Upper lobe of left lung (tissue), 4 donors: ENCODE measurements at regions not wholly inside any gene's neighbourhood (a gene's known extent, or its start where the extent isn't known, plus 50 kb on each side); places are given as distances from the start of the nearest gene placed in this dataset.

Experiments
- CTCF ChIP-seq, 6 experiments: fragments of 450-650 bp in 4 of 6; fragments of 200-600 bp in 2 of 6; sonication (generic) in 2 of 6; IDR thresholded peaks; one replicate each; pipeline ENCODE4 v1.5.1; 2016 to 2019; ENCODE audit warnings: antibody characterized with exemption in 6 of 6
- EP300 ChIP-seq, 4 donors: sonication (generic); formaldehyde crosslinking; IDR thresholded peaks; one replicate each; pipeline ENCODE4 v1.5.1; 2017; ENCODE audit warnings: antibody characterized with exemption in 4 of 4, control low read depth in 2 of 4
- POLR2A ChIP-seq, 4 donors: fragments of 450-650 bp; IDR thresholded peaks; one replicate each; pipeline ENCODE4 v1.5.1; 2016 to 2017; ENCODE audit warnings: antibody characterized with exemption in 4 of 4, mild to moderate bottlenecking in 2 of 4
- POLR2AphosphoS5 ChIP-seq, 2 donors: sonication (generic); formaldehyde crosslinking; IDR thresholded peaks; one replicate each; pipeline ENCODE4 v1.5.1; 2017; ENCODE audit warnings: antibody characterized with exemption in 2 of 2

- no peak for TF ChIP-seq POLR2AphosphoS5 (IDR thresholded peaks at IDR 0.05)
- no peak for TF ChIP-seq EP300 (IDR thresholded peaks at IDR 0.05)
- TF ChIP-seq POLR2A (IDR thresholded peaks at IDR 0.05), result no peak
- no peak for TF ChIP-seq CTCF (IDR thresholded peaks at IDR 0.05)
Measured at GRCh38 chr3:167084545-167084944, 295.6 kb downstream of the ZBBX start.
